Spleen (tissue), 7 donors: ENCODE measurements at regions not wholly inside any gene's neighbourhood (a gene's known extent, or its start where the extent isn't known, plus 50 kb on each side); places are given as distances from the start of the nearest gene placed in this dataset.

Experiments used
- CTCF ChIP-seq, 11 experiments: fragments of 200-600 bp in 7 of 11; fragments of 450-650 bp in 4 of 11; sonication (generic) in 4 of 11; IDR thresholded peaks in 8 of 11; conservative IDR thresholded peaks in 3 of 11; 1 replicate in 7 of 11; 2 replicates in 4 of 11; pipeline versions ENCODE4 v1.4.0 to v1.8.0; 2016 to 2021; ENCODE audit warnings: antibody characterized with exemption in 11 of 11, inconsistent platforms in 4 of 11, mild to moderate bottlenecking in 1 of 11
- POLR2AphosphoS5 ChIP-seq, 3 donors: sonication (generic); formaldehyde crosslinking; IDR thresholded peaks; one replicate each; pipeline ENCODE4 v1.5.1; 2017; ENCODE audit warnings: antibody characterized with exemption in 3 of 3
- donor health status: DM: no; HTN: no; CAD: no; lungs with moderate emphysema.
- donor health status: DM: no; HTN: no; CAD: no.
- donor health status: DM: no; HTN: no; CAD: no.

GRCh38 chr5:62786099-62786498 is 207.5 kb downstream of the LRRC70 start:
- TF ChIP-seq CTCF (IDR thresholded peaks at IDR 0.05 in 8 of 11, conservative IDR thresholded peaks at IDR 0.05 in 3 of 11) (no peak), POLR2AphosphoS5 (IDR thresholded peaks at IDR 0.05) (no peak)
